ENCODE measurements at regions not wholly inside any gene's neighbourhood (a gene's known extent, or its start where the extent isn't known, plus 50 kb on each side); places are given as distances from the start of the nearest gene placed in this dataset.

DNA sequence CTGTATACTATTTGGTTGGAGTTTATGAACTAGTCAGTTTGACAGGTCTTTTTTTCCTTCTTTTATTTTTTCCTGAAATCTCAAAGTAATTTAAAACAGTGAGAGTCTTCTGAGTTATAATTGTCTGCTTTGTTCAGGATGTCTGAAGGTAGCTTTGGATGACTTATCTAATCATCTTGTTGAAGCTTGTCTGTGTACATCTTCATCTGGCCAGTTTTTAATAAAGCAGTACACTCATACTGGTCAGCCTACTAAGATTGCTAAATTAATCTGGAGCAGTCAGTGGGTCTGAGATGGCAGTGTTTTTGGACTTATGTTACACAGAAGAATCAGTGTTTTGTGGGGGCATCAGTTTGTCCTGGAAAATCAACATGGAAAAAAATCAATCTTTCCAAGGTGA, 482.4 kb downstream of the CDH10 start:
- in situ Hi-C loops (cut with MboI): no loop called here
- Histone ChIP-seq H3K27ac (ENCODE audit: extremely low read depth, low read depth, low read length) (no peak overlapping the region), H3K9me1 (ENCODE audit: control insufficient read depth, insufficient read depth, low read length) (no peaks in the 10 kb centered on the region), H3K4me1 (replicated peaks in 1 of 2; ENCODE audit: control insufficient read depth in 2 of 2, insufficient read depth in 2 of 2, low read length in 2 of 2) (no peaks in the 10 kb centered on the region), H3K4me3 (no peak overlapping the region), H3K27me3 (ENCODE audit: control insufficient read depth in 2 of 2, insufficient read depth in 2 of 2, low read length in 2 of 2) (no peaks in the 10 kb centered on the region), H3K9ac (ENCODE audit: insufficient read depth in 1 of 2, low read depth in 2 of 2, low read length in 2 of 2) (no peak overlapping the region), H3K9me3 (replicated peaks; ENCODE audit: control insufficient read depth, insufficient read depth, low read depth, low read length) (no peaks in the 10 kb centered on the region), H2AFZ (ENCODE audit: low read depth, low read length) (no peak overlapping the region), H3K79me2 (ENCODE audit: control insufficient read depth, insufficient read depth, low read length) (no peaks in the 10 kb centered on the region), H4K20me1 (replicated peaks; ENCODE audit: control insufficient read depth, insufficient read depth, low read length) (no peaks in the 10 kb centered on the region), H3K4me2 (ENCODE audit: insufficient read depth, low read length) (no peak overlapping the region), H3K36me3 (ENCODE audit: control insufficient read depth, insufficient read depth, low read length) (no peaks in the 10 kb centered on the region)
- ChIA-PET CTCF (ENCODE audit: low intra/inter-chr PET ratio) (no interaction called here), POLR2A (no interaction called here)
- TF ChIP-seq TAF1 (IDR thresholded peaks at IDR 0.05; ENCODE audit: control insufficient read depth, extremely low read depth, insufficient read depth, low read length, severe bottlenecking): no peak
- TF ChIP-seq, protein P1, sequence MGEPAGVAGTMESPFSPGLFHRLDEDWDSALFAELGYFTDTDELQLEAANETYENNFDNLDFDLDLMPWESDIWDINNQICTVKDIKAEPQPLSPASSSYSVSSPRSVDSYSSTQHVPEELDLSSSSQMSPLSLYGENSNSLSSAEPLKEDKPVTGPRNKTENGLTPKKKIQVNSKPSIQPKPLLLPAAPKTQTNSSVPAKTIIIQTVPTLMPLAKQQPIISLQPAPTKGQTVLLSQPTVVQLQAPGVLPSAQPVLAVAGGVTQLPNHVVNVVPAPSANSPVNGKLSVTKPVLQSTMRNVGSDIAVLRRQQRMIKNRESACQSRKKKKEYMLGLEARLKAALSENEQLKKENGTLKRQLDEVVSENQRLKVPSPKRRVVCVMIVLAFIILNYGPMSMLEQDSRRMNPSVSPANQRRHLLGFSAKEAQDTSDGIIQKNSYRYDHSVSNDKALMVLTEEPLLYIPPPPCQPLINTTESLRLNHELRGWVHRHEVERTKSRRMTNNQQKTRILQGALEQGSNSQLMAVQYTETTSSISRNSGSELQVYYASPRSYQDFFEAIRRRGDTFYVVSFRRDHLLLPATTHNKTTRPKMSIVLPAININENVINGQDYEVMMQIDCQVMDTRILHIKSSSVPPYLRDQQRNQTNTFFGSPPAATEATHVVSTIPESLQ (CRISPR knock-in tag; IDR thresholded peaks at IDR 0.05): no peak
- TF ChIP-seq GATAD2B (IDR thresholded peaks at IDR 0.05; ENCODE audit: borderline replicate concordance): no peak
- no peak for TF ChIP-seq XRCC4 (IDR thresholded peaks at IDR 0.05; ENCODE audit: extremely low read depth, insufficient read depth, insufficient read length)
- no peak for TF ChIP-seq KAT2B (IDR thresholded peaks at IDR 0.05; ENCODE audit: low read depth, low read length)
- no peak for TF ChIP-seq BRCA1 (IDR thresholded peaks at IDR 0.05)
- no peak for TF ChIP-seq BRCA1 (CRISPR knock-in tag; IDR thresholded peaks at IDR 0.05)
- ATAC-seq: no peak
- no TSS peak for BruUV-seq (replicated peaks)
- intact Hi-C loops (cut with micrococcal nuclease): no loop called here
- FAIRE-seq: no peak
- DNase-seq (ENCODE audit: extremely low read depth in 1 of 4, low spot score in 3 of 4): no peak
